Hepatocyte (in vitro differentiated cells): ENCODE measurements at regions not wholly inside any gene's neighbourhood (a gene's known extent, or its start where the extent isn't known, plus 50 kb on each side); places are given as distances from the start of the nearest gene placed in this dataset.

Experiments used
- DNase-seq: peaks from one replicate; pipeline ENCODE4 v3.0.0-alpha.2; 2016; ENCODE audit warnings: low spot score
- H2AFZ ChIP-seq: fragments of 200-600 bp; sonication (generic); 2 replicates; pipeline ENCODE4 v1.6.0; 2016; ENCODE audit warnings: antibody characterized with exemption, mild to moderate bottlenecking
- H3K27ac ChIP-seq: fragments of 200-600 bp; sonication (generic); 2 replicates; pipeline ENCODE4 v1.5.1; 2016; ENCODE audit warnings: mild to moderate bottlenecking
- H3K27me3 ChIP-seq: fragments of 200-600 bp; sonication (generic); 2 replicates; pipeline ENCODE4 v1.6.1; 2016
- H3K36me3 ChIP-seq: fragments of 200-600 bp; sonication (generic); replicated peaks from 2 replicates; pipeline ENCODE4 v1.5.1; 2016; ENCODE audit warnings: low read depth; ENCODE audit not compliant: insufficient read depth
- H3K4me1 ChIP-seq: fragments of 200-600 bp; sonication (generic); 2 replicates; pipeline ENCODE4 v1.5.1; 2016; ENCODE audit warnings: mild to moderate bottlenecking, moderate library complexity; ENCODE audit not compliant: insufficient read depth
- H3K4me2 ChIP-seq: fragments of 200-600 bp; sonication (generic); 2 replicates; pipeline ENCODE4 v1.6.0; 2016
- H3K4me3 ChIP-seq: fragments of 200-600 bp; sonication (generic); 2 replicates; pipeline ENCODE4 v1.5.1; 2016; ENCODE audit warnings: mild to moderate bottlenecking
- H3K79me2 ChIP-seq: fragments of 200-600 bp; sonication (generic); 2 replicates; pipeline ENCODE4 v1.6.0; 2017; ENCODE audit warnings: mild to moderate bottlenecking
- H3K9me2 ChIP-seq: fragments of 200-600 bp; sonication (generic); replicated peaks from 2 replicates; pipeline ENCODE4 v1.6.0; 2017; ENCODE audit warnings: mild to moderate bottlenecking; ENCODE audit not compliant: insufficient read depth
- H3K9me3 ChIP-seq: fragments of 200-600 bp; sonication (generic); 2 replicates; pipeline ENCODE4 v1.5.1; 2016; ENCODE audit warnings: low read depth, mild to moderate bottlenecking
- H4K20me1 ChIP-seq: fragments of 200-600 bp; sonication (generic); 2 replicates; pipeline ENCODE4 v1.6.0; 2016; ENCODE audit warnings: mild to moderate bottlenecking; ENCODE audit not compliant: insufficient read depth, poor library complexity, severe bottlenecking
- EZH2 ChIP-seq: fragments of 200-600 bp; sonication (generic); IDR thresholded peaks from 2 replicates; pipeline ENCODE4 v1.6.1; 2016; ENCODE audit warnings: antibody characterized with exemption, mild to moderate bottlenecking, borderline replicate concordance
- EZH2phosphoT487 ChIP-seq: fragments of 200-600 bp; sonication (generic); IDR thresholded peaks from one replicate; pipeline ENCODE4 v1.6.1; 2018; ENCODE audit warnings: antibody characterized with exemption, mild to moderate bottlenecking, low read depth, moderate library complexity; ENCODE audit not compliant: unreplicated experiment, severe bottlenecking
- WGBS: methylation state at CpG from one replicate; pipeline ENCODE4 v1.1.6; 2016; ENCODE audit warnings: low lambda C conversion rate; ENCODE audit errors: missing lambda C conversion rate; 5-methylcytosine and 5-hydroxymethylcytosine counted together
- TF ChIP-seq, protein P1 (sequence below): fragments of 200-600 bp; sonication (generic); IDR thresholded peaks from 2 replicates; pipeline ENCODE4 v1.5.1; 2016; ENCODE audit warnings: antibody characterized with exemption, mild to moderate bottlenecking; ENCODE audit not compliant: poor library complexity

DNA sequence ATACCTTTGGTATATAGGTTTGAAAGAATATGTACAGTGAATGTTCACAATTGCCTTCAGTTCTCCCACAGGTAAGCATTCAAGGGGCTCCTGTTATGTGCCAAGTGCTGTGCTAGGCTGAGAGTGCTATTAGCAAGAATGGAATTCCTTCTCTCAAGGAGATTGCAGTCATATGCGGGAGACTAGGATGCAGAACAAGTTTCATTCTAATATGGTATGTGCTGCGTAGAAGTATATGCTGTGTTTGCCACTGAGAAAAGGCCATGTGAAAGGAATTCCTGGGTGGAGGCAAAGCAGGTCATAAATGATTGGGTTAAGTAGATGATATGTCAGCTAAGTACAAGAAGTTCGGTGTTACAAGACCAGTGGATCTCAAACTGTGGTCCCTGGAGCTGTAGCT is 303.0 kb downstream of the GPATCH2 start:
- Histone ChIP-seq H2AFZ (no peak overlapping the region), H3K27me3 (no peaks in the 10 kb centered on the region), H3K4me1 (peaks cover 15% of the 10 kb centered on the region), H3K4me2 (no peak overlapping the region), H3K9me3 (no peaks in the 10 kb centered on the region), H3K4me3 (no peak overlapping the region), H3K79me2 (no peaks in the 10 kb centered on the region), H3K27ac (no peak overlapping the region), H4K20me1 (no peaks in the 10 kb centered on the region), H3K36me3 (no peaks in the 10 kb centered on the region), H3K9me2 (no peaks in the 10 kb centered on the region)
- no peak for DNase-seq
- WGBS: 90% methylated on average over 3 of the region's 3 CpGs
- TF ChIP-seq, protein P1, sequence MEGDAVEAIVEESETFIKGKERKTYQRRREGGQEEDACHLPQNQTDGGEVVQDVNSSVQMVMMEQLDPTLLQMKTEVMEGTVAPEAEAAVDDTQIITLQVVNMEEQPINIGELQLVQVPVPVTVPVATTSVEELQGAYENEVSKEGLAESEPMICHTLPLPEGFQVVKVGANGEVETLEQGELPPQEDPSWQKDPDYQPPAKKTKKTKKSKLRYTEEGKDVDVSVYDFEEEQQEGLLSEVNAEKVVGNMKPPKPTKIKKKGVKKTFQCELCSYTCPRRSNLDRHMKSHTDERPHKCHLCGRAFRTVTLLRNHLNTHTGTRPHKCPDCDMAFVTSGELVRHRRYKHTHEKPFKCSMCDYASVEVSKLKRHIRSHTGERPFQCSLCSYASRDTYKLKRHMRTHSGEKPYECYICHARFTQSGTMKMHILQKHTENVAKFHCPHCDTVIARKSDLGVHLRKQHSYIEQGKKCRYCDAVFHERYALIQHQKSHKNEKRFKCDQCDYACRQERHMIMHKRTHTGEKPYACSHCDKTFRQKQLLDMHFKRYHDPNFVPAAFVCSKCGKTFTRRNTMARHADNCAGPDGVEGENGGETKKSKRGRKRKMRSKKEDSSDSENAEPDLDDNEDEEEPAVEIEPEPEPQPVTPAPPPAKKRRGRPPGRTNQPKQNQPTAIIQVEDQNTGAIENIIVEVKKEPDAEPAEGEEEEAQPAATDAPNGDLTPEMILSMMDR: no peak
- no peak for TF ChIP-seq EZH2

DNA sequence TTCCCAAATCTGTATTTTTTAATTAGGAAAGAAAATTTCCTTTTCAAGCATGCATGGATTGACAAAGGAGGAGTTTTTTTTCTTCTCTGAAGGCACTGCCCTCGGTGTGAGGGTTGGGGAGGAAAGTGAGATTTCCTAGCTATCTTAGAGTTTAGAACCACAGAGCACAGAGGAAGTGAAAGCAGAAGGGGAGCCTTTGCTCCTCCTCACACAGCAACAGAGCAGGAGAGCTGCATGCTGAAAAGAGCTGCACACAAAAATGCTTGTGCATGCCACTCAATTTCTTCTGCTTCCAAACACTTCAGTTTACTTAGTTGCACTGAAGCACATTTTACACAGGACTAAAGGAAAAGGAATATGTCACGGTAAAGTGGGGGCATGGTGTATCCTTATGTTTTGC is 308.1 kb downstream of the GPATCH2 start:
- no peak for DNase-seq
- TF ChIP-seq, protein P1: no peak
- TF ChIP-seq EZH2phosphoT487: no peak
- TF ChIP-seq EZH2: no peak
- no peaks in the 10 kb centered on the region for H3K79me2 ChIP-seq
- H3K27ac ChIP-seq: no peak overlapping the region
- WGBS: 61% methylated on average over 2 of the region's 2 CpGs
- H3K9me2 ChIP-seq: no peaks in the 10 kb centered on the region
- H3K9me3 ChIP-seq: no peaks in the 10 kb centered on the region
- H3K27me3 ChIP-seq: no peaks in the 10 kb centered on the region
- peaks cover 11% of the 10 kb centered on the region for H3K4me1 ChIP-seq
- H3K4me3 ChIP-seq: no peak overlapping the region
- H2AFZ ChIP-seq: no peak overlapping the region
- no peaks in the 10 kb centered on the region for H4K20me1 ChIP-seq
- H3K36me3 ChIP-seq: no peaks in the 10 kb centered on the region
- H3K4me2 ChIP-seq: no peak overlapping the region

DNA sequence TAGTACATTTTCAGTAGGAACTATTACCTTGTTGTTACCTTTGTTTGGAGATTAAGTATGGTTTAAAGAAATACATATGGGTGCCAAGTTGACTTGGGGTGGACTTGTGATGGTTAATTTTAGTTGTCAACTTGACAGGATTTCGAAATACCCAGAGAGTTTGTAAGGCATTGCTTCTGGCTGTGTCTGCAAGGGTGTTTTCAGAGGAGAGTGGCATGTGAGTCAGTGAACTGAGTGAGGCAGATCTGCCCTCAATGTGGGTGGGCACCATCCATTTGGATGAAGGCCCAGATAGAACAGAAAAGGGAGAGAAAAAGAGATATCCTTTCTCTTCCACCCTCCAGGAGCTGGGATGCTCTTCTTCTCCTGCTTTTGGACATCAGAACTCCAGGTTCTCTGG is 315.5 kb downstream of the GPATCH2 start:
- 66% methylated on average over 1 of the region's 1 CpG for WGBS
- Histone ChIP-seq H3K27me3 (no peaks in the 10 kb centered on the region), H2AFZ (no peak overlapping the region), H3K4me1 (no peaks in the 10 kb centered on the region), H4K20me1 (no peaks in the 10 kb centered on the region), H3K36me3 (no peaks in the 10 kb centered on the region), H3K79me2 (no peaks in the 10 kb centered on the region), H3K4me2 (no peak overlapping the region), H3K9me2 (no peaks in the 10 kb centered on the region), H3K27ac (no peak overlapping the region), H3K4me3 (no peak overlapping the region), H3K9me3 (no peaks in the 10 kb centered on the region)
- TF ChIP-seq EZH2: no peak
- TF ChIP-seq EZH2phosphoT487: no peak
- TF ChIP-seq, protein P1: no peak
- DNase-seq: no peak

DNA sequence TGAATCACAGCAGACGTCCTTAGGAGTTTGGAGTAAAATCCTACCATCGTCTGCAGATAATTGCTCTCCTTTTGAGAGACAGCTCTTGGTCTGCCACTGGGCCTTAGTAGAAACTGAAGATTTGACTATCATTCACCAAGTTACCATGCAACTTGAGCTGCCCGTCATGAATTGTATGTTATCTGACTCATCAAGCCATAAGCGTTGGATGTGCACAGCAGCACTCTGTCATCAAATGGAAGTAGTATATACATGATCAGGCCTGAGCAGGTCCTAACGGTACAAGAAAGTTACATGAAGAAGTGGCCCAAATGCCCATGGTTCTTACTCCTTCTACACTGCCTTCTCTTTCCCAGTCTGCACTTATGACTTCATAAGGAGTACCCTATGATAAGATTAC is 317.8 kb downstream of the GPATCH2 start:
- no peak overlapping the region for H2AFZ ChIP-seq
- TF ChIP-seq, protein P1: no peak
- TF ChIP-seq EZH2phosphoT487 (no peak), EZH2 (no peak)
- H3K36me3 ChIP-seq: no peaks in the 10 kb centered on the region
- no peaks in the 10 kb centered on the region for H3K79me2 ChIP-seq
- no peaks in the 10 kb centered on the region for H4K20me1 ChIP-seq
- H3K27ac ChIP-seq: no peak overlapping the region
- H3K4me1 ChIP-seq: no peaks in the 10 kb centered on the region
- H3K4me2 ChIP-seq: no peak overlapping the region
- DNase-seq: no peak
- no peaks in the 10 kb centered on the region for H3K9me3 ChIP-seq
- H3K9me2 ChIP-seq: no peaks in the 10 kb centered on the region
- H3K27me3 ChIP-seq: no peaks in the 10 kb centered on the region
- 87% methylated on average over 5 of the region's 5 CpGs for WGBS
- H3K4me3 ChIP-seq: no peak overlapping the region
